ENCODE measurements at regions not wholly inside any gene's neighbourhood (a gene's known extent, or its start where the extent isn't known, plus 50 kb on each side); places are given as distances from the start of the nearest gene placed in this dataset.

DNA sequence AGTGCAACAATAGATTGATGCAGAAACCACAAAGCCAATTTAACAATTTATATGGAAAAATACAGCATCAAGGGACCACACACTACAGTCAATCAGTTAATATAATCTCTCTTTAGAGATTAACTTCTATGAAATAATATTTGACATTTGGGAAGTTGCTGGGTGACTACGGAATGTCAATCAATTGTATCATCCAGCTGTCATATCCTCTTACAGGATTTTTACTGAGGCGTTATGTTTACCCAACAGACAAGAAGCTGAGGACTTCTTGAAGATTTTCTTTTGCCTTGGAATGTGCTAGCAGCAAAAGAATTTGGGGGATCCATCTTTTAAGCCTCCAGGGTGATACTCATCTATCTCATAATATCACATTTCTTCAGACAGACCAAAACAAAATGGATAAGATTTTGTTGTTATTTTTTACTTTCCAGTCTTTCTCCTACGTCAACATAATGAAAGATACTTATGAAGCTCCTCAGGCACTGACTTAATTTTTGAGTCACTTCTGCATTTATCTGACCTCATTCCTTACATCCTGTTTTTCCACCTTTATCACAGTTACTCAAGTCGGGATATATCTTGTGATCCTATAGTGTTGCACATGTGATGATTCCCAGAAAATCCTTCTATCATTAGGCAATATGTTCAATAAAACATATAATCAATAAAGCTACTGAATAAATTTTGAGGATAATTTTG is 227.2 kb upstream of the SPHKAP start:
- TF ChIP-seq, protein P1, sequence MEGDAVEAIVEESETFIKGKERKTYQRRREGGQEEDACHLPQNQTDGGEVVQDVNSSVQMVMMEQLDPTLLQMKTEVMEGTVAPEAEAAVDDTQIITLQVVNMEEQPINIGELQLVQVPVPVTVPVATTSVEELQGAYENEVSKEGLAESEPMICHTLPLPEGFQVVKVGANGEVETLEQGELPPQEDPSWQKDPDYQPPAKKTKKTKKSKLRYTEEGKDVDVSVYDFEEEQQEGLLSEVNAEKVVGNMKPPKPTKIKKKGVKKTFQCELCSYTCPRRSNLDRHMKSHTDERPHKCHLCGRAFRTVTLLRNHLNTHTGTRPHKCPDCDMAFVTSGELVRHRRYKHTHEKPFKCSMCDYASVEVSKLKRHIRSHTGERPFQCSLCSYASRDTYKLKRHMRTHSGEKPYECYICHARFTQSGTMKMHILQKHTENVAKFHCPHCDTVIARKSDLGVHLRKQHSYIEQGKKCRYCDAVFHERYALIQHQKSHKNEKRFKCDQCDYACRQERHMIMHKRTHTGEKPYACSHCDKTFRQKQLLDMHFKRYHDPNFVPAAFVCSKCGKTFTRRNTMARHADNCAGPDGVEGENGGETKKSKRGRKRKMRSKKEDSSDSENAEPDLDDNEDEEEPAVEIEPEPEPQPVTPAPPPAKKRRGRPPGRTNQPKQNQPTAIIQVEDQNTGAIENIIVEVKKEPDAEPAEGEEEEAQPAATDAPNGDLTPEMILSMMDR (IDR thresholded peaks at IDR 0.05), result no peak
- no peak for TF ChIP-seq POLR2A (IDR thresholded peaks at IDR 0.05)

All from body of pancreas (tissue), 4 donors.